HL-60 (cell line): ENCODE measurements at regions not wholly inside any gene's neighbourhood (a gene's known extent, or its start where the extent isn't known, plus 50 kb on each side); places are given as distances from the start of the nearest gene placed in this dataset.

ENCODE experiments used
- POLR2AphosphoS5 ChIP-seq: IDR thresholded peaks from 2 replicates; pipeline ENCODE4 v1.6.1; 2012; ENCODE audit warnings: low read depth
- TF ChIP-seq, protein P1 (sequence below): IDR thresholded peaks from one replicate; pipeline ENCODE4 v1.5.1; 2011; ENCODE audit warnings: low read length, control low read depth, inconsistent platforms; ENCODE audit not compliant: insufficient read depth
- TF ChIP-seq, protein P2 (sequence below): IDR thresholded peaks from 2 replicates; pipeline ENCODE4 v1.6.1; 2012; ENCODE audit warnings: low read depth; ENCODE audit not compliant: insufficient replicate concordance

DNA sequence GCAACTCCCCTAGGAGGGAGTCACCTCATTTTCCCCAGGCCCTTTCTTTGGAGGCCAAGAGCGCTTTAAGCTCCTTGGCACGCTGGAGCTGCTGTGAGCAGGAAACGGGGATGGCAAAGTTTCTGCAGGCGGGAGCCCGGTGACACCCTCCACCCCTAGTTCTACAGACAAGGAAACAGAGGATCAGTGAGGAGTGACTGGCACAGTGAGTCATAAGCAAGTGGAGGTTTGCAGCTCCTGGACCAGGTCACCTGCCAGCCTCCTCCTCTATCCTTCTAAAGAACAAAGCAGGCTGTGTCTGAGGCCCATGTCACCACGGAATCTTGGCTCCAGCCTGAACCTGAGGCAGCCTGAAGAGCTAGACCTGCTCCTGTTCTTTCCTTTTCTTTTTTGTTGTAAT lies 141.9 kb downstream of the TMEM132E start:
- TF ChIP-seq, protein P1, sequence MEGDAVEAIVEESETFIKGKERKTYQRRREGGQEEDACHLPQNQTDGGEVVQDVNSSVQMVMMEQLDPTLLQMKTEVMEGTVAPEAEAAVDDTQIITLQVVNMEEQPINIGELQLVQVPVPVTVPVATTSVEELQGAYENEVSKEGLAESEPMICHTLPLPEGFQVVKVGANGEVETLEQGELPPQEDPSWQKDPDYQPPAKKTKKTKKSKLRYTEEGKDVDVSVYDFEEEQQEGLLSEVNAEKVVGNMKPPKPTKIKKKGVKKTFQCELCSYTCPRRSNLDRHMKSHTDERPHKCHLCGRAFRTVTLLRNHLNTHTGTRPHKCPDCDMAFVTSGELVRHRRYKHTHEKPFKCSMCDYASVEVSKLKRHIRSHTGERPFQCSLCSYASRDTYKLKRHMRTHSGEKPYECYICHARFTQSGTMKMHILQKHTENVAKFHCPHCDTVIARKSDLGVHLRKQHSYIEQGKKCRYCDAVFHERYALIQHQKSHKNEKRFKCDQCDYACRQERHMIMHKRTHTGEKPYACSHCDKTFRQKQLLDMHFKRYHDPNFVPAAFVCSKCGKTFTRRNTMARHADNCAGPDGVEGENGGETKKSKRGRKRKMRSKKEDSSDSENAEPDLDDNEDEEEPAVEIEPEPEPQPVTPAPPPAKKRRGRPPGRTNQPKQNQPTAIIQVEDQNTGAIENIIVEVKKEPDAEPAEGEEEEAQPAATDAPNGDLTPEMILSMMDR: no peak
- no peak for TF ChIP-seq POLR2AphosphoS5
- TF ChIP-seq, protein P2, sequence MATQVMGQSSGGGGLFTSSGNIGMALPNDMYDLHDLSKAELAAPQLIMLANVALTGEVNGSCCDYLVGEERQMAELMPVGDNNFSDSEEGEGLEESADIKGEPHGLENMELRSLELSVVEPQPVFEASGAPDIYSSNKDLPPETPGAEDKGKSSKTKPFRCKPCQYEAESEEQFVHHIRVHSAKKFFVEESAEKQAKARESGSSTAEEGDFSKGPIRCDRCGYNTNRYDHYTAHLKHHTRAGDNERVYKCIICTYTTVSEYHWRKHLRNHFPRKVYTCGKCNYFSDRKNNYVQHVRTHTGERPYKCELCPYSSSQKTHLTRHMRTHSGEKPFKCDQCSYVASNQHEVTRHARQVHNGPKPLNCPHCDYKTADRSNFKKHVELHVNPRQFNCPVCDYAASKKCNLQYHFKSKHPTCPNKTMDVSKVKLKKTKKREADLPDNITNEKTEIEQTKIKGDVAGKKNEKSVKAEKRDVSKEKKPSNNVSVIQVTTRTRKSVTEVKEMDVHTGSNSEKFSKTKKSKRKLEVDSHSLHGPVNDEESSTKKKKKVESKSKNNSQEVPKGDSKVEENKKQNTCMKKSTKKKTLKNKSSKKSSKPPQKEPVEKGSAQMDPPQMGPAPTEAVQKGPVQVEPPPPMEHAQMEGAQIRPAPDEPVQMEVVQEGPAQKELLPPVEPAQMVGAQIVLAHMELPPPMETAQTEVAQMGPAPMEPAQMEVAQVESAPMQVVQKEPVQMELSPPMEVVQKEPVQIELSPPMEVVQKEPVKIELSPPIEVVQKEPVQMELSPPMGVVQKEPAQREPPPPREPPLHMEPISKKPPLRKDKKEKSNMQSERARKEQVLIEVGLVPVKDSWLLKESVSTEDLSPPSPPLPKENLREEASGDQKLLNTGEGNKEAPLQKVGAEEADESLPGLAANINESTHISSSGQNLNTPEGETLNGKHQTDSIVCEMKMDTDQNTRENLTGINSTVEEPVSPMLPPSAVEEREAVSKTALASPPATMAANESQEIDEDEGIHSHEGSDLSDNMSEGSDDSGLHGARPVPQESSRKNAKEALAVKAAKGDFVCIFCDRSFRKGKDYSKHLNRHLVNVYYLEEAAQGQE: no peak
